Calu3 (cell line): ENCODE measurements at regions not wholly inside any gene's neighbourhood (a gene's known extent, or its start where the extent isn't known, plus 50 kb on each side); places are given as distances from the start of the nearest gene placed in this dataset.

Source experiments
- BruUV-seq: library from RNA; stranded (reverse); fragments of 400-500 nt; replicated peaks from 2 replicates; lab custom pipeline; 2021; lab: Mats Ljungman, UMichigan
- CTCF ChIA-PET: fragments of 300-600 bp; sonication (Branson Sonifier 250); formaldehyde crosslinking; loops from one replicate; lab custom pipeline; 2022; ENCODE audit warnings: antibody characterized with exemption; lab: Charles Lee
- DNase-seq: peaks from one replicate; pipeline ENCODE4 v3.0.0; 2022
- H3K27ac Mint-ChIP-seq: one replicate; pipeline ENCODE4 v1.8.0; 2022; ENCODE audit warnings: mixed read lengths; ENCODE audit not compliant: unreplicated experiment
- H3K27me3 Mint-ChIP-seq: one replicate; pipeline ENCODE4 v1.8.0; 2022; ENCODE audit warnings: mixed read lengths; ENCODE audit not compliant: unreplicated experiment
- H3K36me3 Mint-ChIP-seq: one replicate; pipeline ENCODE4 v1.8.0; 2022; ENCODE audit warnings: mild to moderate bottlenecking, moderate library complexity, mixed read lengths; ENCODE audit not compliant: insufficient read depth, unreplicated experiment
- H3K4me1 Mint-ChIP-seq: one replicate; pipeline ENCODE4 v1.8.0; 2022; ENCODE audit warnings: mild to moderate bottlenecking, low read depth, mixed read lengths; ENCODE audit not compliant: unreplicated experiment
- H3K4me3 Mint-ChIP-seq: one replicate; pipeline ENCODE4 v1.8.0; 2022; ENCODE audit warnings: mild to moderate bottlenecking, low read depth, moderate library complexity, mixed read lengths; ENCODE audit not compliant: unreplicated experiment
- H3K9me3 Mint-ChIP-seq: one replicate; pipeline ENCODE4 v1.8.0; 2022; ENCODE audit warnings: low read depth, mixed read lengths; ENCODE audit not compliant: unreplicated experiment
- intact Hi-C: fragments of 100-400 bp; cut with micrococcal nuclease; formaldehyde crosslinking; loops from one replicate; pipeline ENCODE4 v1.10.0; 2022; ENCODE audit not compliant: unreplicated experiment
- TF ChIP-seq, protein P1 (sequence below): fragments of 200-600 bp; IDR thresholded peaks from one replicate; pipeline ENCODE4 v1.8.0; 2022; ENCODE audit warnings: antibody characterized with exemption; ENCODE audit not compliant: unreplicated experiment

DNA sequence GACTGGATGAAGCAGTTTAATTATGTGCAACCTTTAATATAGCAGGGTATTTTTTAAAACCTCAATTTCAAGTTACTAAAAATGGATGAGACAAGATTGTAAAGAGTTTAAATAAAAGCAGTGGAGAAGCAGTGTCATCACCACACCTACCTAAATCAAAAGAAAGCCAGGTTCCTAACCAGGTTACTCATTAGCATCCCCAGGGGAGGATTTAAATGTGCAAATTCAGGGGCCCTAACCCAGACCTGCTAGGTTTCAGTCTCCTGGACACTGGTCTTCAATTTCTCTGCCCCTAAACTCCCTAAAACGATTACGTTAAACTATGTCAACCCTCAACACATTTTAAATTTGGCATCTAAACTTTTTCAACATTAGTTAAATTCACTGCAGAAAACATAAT is 116.9 kb upstream of the KLF3 start:
- no peaks in the 10 kb centered on the region for H3K4me1 Mint-ChIP-seq
- no peaks in the 10 kb centered on the region for H3K36me3 Mint-ChIP-seq
- no TSS peak for BruUV-seq
- TF ChIP-seq, protein P1, sequence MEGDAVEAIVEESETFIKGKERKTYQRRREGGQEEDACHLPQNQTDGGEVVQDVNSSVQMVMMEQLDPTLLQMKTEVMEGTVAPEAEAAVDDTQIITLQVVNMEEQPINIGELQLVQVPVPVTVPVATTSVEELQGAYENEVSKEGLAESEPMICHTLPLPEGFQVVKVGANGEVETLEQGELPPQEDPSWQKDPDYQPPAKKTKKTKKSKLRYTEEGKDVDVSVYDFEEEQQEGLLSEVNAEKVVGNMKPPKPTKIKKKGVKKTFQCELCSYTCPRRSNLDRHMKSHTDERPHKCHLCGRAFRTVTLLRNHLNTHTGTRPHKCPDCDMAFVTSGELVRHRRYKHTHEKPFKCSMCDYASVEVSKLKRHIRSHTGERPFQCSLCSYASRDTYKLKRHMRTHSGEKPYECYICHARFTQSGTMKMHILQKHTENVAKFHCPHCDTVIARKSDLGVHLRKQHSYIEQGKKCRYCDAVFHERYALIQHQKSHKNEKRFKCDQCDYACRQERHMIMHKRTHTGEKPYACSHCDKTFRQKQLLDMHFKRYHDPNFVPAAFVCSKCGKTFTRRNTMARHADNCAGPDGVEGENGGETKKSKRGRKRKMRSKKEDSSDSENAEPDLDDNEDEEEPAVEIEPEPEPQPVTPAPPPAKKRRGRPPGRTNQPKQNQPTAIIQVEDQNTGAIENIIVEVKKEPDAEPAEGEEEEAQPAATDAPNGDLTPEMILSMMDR, result no peak
- H3K4me3 Mint-ChIP-seq, result no peak overlapping the region
- no peak overlapping the region for H3K27ac Mint-ChIP-seq
- intact Hi-C loops, result no loop called here
- H3K27me3 Mint-ChIP-seq, result no peaks in the 10 kb centered on the region
- no peak for DNase-seq
- no peaks in the 10 kb centered on the region for H3K9me3 Mint-ChIP-seq
- CTCF ChIA-PET, result no interaction called here

DNA sequence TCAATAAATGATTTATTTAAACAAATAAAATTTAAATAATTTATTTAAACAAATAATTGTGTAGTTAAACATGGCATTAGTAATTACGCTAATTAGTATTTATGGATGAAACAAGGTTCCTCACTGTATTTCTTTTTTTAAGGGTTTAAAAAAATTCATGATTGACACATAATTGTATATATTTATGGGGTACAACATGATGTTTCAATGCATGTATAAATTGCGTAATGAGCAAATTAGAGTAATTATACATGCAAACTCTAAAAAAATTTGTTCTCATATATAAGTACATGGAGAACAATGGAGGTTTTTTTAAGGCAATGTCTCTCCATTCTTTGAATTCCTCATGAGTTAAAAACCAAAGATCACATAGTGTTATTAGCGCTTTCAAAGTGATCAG is 115.7 kb upstream of the KLF3 start:
- CTCF ChIA-PET, result no interaction called here
- no peaks in the 10 kb centered on the region for H3K9me3 Mint-ChIP-seq
- no peak overlapping the region for H3K27ac Mint-ChIP-seq
- no peaks in the 10 kb centered on the region for H3K4me1 Mint-ChIP-seq
- H3K4me3 Mint-ChIP-seq, result no peak overlapping the region
- no TSS peak for BruUV-seq
- TF ChIP-seq, protein P1, result no peak
- DNase-seq, result no peak
- intact Hi-C loops, result no loop called here
- H3K27me3 Mint-ChIP-seq, result no peaks in the 10 kb centered on the region
- H3K36me3 Mint-ChIP-seq, result no peaks in the 10 kb centered on the region

DNA sequence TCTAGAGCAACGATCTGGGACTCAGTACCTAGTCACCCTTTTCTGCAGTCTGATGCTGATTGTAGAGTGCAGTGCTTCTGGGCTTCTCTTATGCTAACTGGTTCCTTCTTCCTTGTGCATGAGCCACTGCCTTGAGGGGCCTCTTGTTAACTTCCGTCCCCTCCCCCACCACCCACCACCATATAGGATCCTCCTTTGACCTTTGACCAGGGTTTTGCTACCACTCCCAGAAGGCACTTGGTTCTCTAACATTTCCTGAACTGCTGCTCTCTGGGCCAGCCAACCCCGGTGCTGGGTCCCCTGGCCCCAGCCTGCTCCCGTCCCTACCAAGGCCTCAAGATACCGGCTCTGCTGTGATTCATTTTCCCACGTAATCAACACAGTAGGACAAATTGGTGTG is 104.6 kb upstream of the KLF3 start:
- no peak overlapping the region for H3K27ac Mint-ChIP-seq

DNA sequence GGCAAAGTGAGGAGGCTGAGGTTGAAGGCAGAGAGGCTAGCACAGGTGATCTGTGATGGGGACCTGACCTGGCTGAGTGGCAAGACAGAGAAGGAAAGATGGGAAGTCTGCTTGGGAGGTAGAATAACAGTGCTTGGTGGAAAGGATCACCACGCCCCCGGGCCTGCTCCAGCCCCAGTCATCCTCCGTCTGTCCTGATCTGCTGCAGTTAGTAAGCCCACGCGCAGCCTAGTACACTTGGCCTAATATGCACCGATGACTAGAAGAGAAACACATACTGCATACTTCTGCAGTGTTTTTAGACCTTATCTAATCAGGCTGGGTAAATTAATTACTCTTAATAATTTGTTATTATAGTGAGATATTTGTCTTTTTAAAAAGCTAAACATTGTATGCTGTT is 103.7 kb upstream of the KLF3 start:
- no peak overlapping the region for H3K27ac Mint-ChIP-seq
- H3K9me3 Mint-ChIP-seq, result no peaks in the 10 kb centered on the region
- TF ChIP-seq, protein P1, result no peak
- no peaks in the 10 kb centered on the region for H3K27me3 Mint-ChIP-seq
- BruUV-seq, result no TSS peak
- no peaks in the 10 kb centered on the region for H3K4me1 Mint-ChIP-seq
- H3K36me3 Mint-ChIP-seq, result no peaks in the 10 kb centered on the region
- no peak overlapping the region for H3K4me3 Mint-ChIP-seq
- no peak for DNase-seq
- CTCF ChIA-PET, result no interaction called here
- intact Hi-C loops, result no loop called here

More for the DNA sequence above, 104.6 kb upstream of the KLF3 start:
- Mint-ChIP-seq H3K27me3 (no peaks in the 10 kb centered on the region), H3K4me3 (no peak overlapping the region), H3K4me1 (no peaks in the 10 kb centered on the region), H3K36me3 (no peaks in the 10 kb centered on the region), H3K9me3 (no peaks in the 10 kb centered on the region)
- CTCF ChIA-PET, result no interaction called here
- TF ChIP-seq, protein P1, result no peak
- no TSS peak for BruUV-seq
- no peak for DNase-seq
- intact Hi-C loops, result no loop called here
